HG03108 (cell line): ENCODE measurements at regions not wholly inside any gene's neighbourhood (a gene's known extent, or its start where the extent isn't known, plus 50 kb on each side); places are given as distances from the start of the nearest gene placed in this dataset.
"Not testable (repeated sequence)": the region's sequence is repeated elsewhere in the genome, so short reads cannot be mapped to it uniquely, and the experiment has no call there.

Source experiments
- ATAC-seq: cut with Tn5 transposase; IDR thresholded peaks from one replicate; pipeline ENCODE4 v1.9.1; 2021; ENCODE audit warnings: moderate library complexity; ENCODE audit not compliant: unreplicated experiment

DNA sequence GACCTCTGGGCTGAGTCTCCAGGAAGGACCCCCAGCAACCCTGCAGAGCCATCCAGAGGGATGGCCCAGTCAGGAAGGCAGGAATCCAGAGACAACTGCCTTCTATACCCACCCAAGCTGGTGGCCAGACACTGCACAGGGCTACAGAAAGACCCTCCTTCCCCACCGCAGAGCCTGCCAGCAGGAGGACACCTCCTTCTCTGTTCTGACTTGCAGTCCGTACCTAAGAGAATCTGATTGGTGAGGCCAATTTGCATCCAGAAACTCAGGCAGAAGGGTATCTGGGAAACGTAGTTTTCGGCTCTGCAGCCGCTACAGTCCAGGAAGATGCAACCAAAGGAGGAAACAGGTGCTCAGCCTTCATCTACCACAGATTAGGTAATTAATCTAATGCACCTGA lies 155.4 kb upstream of the FRG1 start:
- ATAC-seq = no peak

DNA sequence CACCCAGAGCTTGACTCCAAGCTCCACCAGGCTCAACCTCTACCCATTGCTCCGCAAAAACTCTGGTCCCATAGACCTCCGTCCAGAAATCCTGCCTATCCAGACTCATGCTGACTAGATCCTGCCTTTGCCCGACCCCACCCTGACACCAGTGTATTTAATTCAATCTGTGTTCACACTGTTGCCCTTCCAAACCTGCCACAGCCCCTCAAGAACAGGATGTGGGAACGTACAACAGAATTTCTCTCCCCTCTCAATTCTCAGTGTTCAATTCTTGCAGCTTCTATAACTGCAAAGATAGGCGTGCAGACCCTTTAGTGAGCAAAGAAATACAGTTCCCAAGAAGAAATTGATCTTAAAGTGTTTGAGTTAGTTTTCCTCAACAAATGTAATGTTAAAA lies 154.2 kb upstream of the FRG1 start:
- ATAC-seq = no peak

DNA sequence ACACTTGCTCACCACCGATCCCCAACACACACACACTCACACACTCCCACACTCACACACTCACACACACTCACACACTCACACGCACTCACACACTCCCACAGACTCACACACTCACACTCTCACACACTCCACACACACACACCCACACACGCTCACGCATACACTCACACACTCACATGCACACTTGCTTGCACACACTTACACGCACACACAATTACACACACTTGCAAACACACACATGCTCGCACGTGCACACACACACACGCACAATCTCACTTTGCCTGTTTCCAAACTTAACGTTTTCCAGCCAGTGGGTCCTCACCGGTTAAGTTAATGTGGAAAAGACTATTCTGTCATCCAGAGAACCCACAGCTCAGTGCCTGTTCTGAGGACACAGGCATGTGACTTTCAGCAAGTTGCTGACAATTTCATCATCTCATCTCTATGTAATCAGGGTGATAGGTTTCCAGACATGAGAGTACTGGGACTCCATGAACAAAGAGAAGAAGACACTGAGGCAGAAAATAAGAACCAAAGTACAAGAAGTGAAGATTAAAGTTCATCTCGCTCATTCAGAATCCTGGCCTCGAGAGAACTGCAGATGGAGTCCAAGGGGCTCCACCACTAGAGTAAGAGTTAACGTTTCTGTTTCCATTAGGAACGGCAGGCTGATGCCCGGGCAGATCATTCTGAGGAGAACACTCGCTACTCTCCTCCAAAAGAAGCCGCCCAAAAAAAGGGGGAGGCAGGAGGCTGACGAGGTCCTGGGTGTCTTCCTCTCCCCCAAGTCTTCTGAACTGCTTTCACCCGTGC lies 153.2 kb upstream of the FRG1 start:
- ATAC-seq = no peak

DNA sequence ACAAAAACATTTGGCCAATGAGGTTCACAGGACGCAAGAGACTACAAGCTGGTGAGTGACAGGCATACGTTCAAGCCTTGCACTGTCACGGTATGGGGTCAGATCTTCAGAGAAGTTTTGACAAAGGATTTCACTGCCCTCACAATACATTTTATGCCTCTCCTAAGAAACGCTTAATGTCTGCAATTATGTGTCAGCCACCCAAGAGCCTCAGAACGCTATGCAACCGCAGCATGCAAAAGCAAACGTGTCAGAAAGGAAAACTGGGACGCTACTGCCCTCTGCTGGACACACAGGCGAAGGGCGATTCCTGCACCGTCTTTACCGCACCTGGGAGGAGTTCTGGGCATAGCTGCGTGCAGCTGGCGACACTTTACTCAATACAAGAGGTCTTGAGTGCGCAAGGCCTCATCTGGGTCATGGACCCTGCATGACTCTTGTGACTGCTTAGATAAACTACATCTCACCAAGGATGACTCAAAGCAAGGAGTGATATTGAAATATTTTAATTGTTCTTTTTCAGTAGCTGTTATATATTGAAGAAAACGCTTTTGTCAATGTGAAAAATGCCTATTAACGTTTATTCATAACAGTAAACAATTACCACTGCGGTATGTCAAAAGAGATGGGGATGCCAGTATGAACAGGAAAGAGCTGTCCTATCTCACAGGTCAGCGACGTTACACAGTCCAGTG lies 147.6 kb upstream of the FRG1 start:
- peak; percentile 67 for ATAC-seq

DNA sequence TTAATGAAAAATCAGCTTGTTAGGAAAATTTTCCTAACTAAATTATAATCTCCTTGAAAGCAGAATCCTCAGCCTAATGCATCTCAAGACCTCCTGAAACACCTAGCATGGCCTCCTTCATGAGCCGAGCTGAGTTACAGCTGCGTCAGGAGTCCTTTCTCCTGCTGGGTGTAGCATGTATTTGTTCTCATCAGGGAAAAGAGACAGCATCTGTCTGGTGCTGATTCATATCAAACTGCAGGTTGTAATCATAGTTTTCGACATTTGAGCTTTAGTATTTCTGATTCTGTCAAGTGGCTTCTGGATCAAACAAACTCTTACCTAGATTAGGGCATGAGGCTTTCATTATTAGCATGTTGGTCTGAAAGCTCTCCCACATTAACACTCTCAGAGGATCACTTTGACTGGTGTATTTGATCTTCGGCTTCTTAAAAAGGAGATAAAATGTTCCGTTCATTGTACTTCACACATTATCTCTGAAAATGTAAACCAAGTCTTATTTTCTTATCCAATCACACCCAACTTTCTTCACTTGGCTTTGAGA lies 140.1 kb upstream of the FRG1 start:
- ATAC-seq = no peak

DNA sequence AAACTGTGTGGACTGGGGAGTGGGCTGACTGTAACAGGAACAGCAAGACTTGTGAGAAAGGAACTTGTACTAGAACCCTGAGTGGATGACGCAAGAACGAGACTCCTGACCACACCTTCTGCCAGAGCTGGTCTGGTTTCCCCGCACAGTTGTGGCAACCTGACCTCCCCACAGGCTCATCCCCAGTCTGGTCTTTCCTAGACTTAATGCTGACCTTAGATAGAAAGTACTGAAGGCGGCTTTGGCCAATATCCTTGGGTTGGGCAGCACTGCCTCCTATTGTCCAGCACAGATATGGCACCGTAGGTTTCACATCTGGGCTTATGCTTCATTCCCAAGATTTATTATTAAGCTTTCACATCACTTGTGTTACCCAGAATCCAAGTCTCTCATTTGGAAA lies 137.8 kb upstream of the FRG1 start:
- no peak for ATAC-seq

DNA sequence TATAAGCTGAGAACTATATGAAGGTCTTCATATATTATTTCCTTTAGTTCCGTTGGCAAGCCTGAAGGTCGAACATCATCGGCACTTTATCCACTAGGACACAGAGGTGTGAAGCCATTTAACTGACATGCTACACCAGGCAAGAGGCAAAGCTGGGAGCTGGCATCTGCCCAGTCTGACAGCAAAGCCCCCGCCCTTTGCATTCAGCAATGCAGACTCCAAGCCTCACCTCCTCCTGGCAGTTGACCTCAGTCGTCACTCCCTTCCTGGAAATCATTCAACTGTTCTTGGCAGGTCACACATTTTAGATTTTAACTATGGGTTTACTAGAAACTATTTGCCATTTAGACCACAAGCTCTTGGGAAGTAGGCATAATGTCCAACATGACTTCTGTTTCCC lies 135.8 kb upstream of the FRG1 start:
- no peak for ATAC-seq

DNA sequence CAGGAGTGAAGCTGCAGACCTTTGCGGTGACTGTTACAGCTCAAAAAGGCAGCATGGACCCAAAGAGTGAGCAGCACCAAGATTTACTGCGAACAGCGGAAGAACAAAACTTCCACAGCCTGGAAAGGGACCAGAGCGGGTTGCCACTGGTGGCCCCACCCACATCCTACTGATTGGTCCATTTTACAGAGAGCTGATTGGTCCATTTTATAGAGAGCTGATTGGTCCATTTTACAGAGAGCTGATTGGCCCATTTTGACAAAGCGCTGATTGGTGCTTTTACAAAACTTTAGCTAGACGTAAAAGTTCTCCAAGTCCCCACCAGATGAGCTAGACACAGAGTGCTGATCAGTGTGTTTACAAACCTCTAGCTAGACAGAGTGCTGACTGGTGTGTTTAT lies 134.2 kb upstream of the FRG1 start:
- no peak for ATAC-seq

DNA sequence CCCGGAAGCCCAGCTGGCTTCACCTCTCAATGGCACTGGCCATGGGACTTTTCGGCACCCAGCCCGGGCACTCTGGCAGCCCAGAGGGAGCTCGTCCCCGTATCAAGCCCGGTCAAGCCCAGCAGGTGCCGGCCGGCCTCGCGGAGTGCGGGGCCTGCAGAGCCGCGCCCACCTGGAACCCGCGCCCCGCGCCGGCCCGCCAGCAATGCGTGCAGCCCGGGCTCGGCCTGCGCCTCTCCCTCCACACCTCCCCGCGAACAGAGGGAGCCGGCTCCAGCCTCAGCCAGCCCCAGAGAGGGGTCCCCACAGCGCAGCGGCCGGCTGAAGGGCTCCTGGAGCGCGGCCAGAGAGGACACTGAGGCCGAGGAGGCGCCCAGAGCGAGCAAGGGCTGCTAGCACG lies 133.6 kb upstream of the FRG1 start:
- ATAC-seq = no peak

DNA sequence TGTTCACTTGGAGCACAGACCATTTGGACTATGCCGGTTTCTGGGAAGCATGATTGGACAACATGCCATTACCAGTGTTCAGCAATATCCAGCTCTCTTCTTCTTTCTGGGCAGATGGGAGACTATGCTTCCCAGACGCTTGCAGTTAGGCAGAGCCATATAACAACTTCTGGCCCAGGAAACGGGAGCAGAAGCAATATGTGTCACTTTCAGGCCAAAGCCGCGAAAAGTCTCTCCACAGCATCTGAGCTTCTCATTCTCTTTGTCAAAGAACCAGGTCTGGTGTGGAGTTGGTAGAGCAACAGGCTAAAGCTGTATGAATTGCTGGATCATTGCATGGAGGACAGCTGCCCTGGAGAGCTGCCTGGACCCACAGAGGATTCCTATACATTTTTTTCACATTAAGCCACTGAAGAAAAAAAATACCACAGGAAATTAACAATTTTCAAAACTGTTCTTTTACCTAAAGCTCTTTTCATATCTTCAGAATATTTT lies 131.4 kb upstream of the FRG1 start:
- no peak for ATAC-seq

DNA sequence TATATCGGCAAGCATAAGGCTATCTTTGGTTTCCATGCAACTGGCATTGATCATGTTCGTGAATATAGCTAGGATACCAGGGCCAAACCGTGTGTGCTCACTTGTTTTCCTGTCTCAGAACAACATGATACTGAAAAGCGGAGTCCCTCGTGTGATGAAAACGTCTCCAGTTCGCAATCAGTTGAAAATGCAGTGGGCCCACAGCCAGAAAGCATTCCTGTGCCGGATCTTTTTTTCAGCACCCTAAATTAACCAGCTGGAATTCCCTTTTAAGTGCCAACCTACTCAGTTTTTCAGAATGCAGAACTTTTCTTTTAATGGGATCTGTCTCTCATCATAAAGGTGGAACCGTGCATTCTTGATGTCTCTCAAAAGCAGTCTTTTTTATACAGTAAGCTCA lies 130.8 kb upstream of the FRG1 start:
- ATAC-seq = no peak

DNA sequence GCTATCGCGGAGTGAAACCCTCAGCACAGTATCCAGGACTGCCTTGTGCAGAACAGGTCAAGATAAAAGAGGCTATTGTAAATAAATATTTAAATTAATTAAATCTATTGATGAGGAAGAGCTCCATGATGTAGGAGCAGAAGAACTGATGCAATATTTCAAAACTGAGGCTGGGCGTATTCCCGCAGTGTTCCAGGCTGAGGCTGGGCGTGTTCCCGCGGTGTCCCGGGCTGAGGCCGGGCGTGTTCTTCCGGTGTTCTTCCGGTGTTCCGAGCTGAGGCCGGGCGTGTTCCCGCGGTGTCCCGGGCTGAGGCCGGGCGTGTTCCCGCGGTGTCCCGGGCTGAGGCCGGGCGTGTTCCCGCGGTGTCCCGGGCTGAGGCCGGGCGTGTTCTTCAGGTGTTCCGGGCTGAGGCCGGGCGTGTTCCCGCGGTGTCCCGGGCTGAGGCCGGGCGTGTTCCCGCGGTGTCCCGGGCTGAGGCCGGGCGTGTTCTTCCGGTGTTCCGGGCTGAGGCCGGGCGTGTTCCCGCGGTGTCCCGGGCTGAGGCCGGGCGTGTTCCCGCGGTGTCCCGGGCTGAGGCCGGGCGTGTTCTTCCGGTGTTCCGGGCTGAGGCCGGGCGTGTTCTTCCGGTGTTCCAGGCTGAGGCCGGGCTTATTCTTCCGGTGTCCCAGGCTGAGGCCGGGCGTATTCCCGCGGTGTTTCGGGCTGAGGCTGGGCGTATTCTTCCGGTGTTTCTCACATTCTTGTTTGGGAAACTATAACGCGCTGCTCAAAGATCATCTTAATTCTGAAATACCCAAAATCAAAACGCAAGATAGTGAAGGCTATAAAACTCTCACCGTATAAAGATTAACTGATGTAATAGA lies 130.1 kb upstream of the FRG1 start:
- not testable (repeated sequence) for ATAC-seq

DNA sequence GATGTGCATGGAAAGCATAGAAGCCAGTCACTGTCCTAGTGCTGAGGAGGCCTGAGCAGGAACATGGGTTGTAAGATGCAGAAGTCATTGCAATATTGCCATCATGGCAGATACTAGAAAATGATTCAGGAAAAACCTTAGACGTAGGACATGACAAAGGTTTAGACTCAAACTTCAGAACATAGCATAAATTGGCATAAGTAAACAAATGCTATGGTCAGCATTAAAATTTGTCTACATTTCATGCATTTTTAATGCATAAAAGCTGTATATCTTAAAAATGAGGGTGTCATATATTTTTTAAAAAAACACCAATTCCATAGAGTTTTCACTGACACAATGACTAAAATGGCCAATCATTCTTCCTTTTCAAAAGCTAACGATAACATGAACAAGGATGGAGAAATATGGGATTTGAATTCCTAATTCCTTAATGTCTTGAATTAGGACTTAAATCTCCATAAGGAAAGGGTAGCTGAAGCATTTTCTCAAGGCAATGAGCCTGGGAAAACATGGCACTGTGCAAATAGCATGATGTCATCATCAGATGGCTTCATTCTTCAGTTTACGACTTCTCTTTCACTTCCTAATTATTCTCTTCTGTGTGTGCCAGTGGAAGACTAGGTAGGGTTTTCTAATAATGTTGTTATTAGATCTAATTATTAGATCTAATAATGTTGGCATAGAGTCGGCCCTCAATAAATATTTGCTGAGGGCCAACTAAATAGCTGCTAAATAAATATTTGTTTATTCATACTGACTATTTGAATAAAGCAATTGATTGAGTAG lies 125.1 kb upstream of the FRG1 start:
- no peak for ATAC-seq

DNA sequence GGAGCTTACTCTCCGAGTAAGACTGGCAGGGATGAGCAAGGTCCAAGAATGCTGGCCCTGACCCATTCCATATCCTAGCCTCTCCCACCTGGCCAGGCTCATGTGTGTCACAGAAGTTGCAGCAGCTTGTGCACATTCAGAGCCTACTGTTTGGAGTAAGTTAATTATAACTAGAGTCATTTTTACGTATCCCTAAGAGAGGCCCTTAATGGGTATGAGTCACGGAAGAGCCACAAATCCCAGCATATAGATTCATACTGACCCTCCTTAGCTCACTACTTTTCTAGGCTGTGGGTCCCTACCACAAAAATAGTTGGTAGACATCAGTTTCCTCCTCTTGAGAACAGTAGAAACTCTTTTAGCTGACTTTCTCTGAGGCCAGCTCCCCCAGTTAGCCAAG lies 118.3 kb upstream of the FRG1 start:
- no peak for ATAC-seq

DNA sequence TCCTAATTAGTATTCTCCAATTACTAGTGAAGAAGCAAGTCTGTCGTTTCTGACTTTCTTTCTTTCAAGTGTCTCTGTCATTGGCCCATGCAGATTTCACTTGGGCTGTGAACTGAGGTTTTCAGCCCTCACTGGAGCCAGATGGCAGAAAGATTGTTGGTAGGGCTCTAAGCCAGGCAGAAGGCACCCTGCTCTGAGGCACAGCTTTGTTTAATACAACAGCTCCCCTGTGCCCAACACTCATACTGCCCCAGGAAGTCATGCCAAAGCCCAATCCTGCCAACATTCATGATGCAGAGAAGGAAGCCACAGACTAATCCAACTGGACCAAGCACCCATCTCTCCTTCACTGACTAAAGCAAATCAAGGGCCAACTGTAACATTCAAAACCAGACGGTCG lies 117.1 kb upstream of the FRG1 start:
- no peak for ATAC-seq

DNA sequence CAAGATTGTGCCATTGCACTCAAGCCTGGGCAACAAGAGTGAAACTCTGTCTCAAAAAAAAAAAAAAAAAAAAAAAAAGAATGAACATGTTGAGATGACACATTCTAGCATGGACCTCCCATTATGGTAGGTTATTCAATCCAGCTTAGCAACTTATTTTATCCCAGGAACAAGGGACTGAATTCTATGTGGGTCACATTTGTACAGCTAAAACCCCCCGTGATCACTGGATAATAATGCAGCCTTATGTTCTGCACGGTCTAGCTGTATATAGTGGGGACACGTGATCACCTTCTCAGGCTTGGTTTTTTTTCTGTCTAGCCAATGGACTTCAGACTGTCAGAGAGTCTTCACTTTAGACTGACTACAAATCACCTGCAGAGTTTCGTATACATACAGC lies 115.2 kb upstream of the FRG1 start:
- ATAC-seq = no peak

DNA sequence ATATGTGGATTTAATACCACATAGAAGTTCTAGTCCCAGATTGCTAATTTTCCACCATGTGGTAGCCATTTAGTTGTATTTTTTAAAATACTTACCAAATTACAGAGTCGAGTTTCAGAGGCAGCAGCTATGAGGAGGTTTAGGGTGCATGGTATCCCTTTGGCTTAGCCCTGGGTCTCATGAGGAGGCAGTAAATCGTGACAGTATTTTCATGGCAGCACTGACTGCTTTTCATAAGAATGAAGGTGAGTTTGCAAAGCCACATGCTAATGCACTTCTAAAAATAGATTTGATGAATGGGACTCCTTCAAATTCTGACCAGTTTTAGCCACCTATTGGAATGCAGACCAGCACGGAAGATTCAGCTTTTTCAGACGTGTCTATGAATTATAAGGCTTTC lies 114.0 kb upstream of the FRG1 start:
- ATAC-seq = no peak

DNA sequence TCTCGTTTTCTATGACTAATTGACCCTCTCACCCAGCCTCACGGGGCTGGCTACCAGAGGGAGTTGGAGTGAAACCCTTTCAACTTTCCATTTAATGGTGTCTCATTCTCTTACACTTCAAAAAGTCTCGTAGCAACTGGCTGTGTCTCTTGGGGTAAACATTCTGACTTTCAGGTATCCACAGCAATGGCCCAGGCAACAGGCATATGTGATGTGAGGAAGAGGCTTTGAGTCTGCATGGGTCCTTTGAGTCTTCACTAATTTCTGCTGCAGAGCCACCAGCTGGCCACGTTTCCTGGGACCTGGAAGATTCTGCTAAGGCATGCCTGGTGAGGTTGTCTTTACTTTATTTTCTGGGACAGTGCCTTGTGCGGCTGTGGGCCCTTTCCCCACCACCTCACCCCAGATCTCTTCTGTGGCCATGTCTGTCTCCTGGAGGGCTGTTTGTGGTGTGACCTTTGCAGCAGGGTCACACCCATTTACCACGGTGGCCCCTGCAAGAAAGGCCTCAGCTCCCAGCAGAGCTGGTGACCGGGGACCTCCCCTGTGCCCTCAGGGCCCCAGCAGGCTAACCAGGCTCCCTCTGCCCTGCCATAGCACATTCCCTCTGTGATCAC lies 112.5 kb upstream of the FRG1 start:
- ATAC-seq = no peak

DNA sequence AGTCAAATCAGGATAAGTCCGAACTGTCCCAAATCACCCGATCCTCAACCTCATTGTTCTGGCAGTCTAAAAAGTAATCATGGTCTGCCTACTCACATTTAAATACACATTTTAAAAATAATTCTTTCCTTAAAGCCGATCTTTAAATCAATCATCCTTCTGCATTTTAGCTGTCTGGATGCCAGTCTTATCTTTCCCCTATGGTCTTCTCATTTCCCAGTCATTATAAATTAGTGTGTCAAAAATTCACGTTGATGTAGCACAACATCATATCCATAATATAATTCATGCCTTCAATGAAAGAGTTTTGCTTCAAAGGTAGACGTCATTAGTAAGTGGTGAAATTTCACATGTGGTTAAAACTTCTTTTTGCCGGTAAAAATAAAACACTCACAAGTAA lies 108.1 kb upstream of the FRG1 start:
- no peak for ATAC-seq

DNA sequence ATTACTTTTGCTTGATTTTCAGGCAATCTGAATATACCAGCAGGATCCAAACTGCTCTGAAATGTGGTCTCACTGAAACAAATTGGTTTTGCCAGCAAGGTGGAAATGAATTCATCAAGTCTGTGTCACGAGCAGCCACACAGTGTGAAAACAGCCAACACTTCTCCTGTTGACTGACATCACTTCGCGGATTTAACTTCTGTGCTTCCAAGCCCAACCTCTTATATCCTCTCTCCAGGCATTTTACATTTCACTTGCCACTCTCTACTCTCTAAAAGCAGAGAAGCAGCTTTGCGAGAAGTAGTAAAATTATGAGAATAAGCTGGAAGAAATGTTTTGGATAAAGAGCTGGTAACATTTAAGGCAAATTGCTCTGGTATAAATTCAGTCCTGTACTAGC lies 106.1 kb upstream of the FRG1 start:
- ATAC-seq = no peak
